ENCODE measurements at regions not wholly inside any gene's neighbourhood (a gene's known extent, or its start where the extent isn't known, plus 50 kb on each side); places are given as distances from the start of the nearest gene placed in this dataset.

- H3K27me3 Mint-ChIP-seq (ENCODE audit: low read depth): no peaks in the 10 kb centered on the region
- no peak for DNase-seq (ENCODE audit: low spot score)
- no peak overlapping the region for H3K4me3 Mint-ChIP-seq
- no peak for TF ChIP-seq SMAD4 (CRISPR knock-in tag; IDR thresholded peaks at IDR 0.05)
- no peak for TF ChIP-seq IRF2 (CRISPR knock-in tag; IDR thresholded peaks at IDR 0.05; ENCODE audit: borderline replicate concordance, low read depth)
- TF ChIP-seq USF2 (CRISPR knock-in tag; IDR thresholded peaks at IDR 0.05): no peak
- TF ChIP-seq TP53 (CRISPR knock-in tag; IDR thresholded peaks at IDR 0.05): no peak
- no peak for TF ChIP-seq ATF1 (CRISPR knock-in tag; IDR thresholded peaks at IDR 0.05)
- TF ChIP-seq RORB (CRISPR knock-in tag; IDR thresholded peaks at IDR 0.05): no peak
- no peak for TF ChIP-seq ZNF121 (CRISPR knock-in tag; IDR thresholded peaks at IDR 0.05)
- TF ChIP-seq, protein P1, sequence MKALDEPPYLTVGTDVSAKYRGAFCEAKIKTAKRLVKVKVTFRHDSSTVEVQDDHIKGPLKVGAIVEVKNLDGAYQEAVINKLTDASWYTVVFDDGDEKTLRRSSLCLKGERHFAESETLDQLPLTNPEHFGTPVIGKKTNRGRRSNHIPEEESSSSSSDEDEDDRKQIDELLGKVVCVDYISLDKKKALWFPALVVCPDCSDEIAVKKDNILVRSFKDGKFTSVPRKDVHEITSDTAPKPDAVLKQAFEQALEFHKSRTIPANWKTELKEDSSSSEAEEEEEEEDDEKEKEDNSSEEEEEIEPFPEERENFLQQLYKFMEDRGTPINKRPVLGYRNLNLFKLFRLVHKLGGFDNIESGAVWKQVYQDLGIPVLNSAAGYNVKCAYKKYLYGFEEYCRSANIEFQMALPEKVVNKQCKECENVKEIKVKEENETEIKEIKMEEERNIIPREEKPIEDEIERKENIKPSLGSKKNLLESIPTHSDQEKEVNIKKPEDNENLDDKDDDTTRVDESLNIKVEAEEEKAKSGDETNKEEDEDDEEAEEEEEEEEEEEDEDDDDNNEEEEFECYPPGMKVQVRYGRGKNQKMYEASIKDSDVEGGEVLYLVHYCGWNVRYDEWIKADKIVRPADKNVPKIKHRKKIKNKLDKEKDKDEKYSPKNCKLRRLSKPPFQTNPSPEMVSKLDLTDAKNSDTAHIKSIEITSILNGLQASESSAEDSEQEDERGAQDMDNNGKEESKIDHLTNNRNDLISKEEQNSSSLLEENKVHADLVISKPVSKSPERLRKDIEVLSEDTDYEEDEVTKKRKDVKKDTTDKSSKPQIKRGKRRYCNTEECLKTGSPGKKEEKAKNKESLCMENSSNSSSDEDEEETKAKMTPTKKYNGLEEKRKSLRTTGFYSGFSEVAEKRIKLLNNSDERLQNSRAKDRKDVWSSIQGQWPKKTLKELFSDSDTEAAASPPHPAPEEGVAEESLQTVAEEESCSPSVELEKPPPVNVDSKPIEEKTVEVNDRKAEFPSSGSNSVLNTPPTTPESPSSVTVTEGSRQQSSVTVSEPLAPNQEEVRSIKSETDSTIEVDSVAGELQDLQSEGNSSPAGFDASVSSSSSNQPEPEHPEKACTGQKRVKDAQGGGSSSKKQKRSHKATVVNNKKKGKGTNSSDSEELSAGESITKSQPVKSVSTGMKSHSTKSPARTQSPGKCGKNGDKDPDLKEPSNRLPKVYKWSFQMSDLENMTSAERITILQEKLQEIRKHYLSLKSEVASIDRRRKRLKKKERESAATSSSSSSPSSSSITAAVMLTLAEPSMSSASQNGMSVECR (CRISPR knock-in tag; IDR thresholded peaks at IDR 0.05; ENCODE audit: borderline replicate concordance): no peak
- no peak for TF ChIP-seq OVOL2 (CRISPR knock-in tag; IDR thresholded peaks at IDR 0.05; ENCODE audit: borderline replicate concordance)
- TF ChIP-seq NR1H2 (CRISPR knock-in tag; IDR thresholded peaks at IDR 0.05): no peak
- no peak for TF ChIP-seq GABPB1 (CRISPR knock-in tag; IDR thresholded peaks at IDR 0.05)
- TF ChIP-seq, protein P2, sequence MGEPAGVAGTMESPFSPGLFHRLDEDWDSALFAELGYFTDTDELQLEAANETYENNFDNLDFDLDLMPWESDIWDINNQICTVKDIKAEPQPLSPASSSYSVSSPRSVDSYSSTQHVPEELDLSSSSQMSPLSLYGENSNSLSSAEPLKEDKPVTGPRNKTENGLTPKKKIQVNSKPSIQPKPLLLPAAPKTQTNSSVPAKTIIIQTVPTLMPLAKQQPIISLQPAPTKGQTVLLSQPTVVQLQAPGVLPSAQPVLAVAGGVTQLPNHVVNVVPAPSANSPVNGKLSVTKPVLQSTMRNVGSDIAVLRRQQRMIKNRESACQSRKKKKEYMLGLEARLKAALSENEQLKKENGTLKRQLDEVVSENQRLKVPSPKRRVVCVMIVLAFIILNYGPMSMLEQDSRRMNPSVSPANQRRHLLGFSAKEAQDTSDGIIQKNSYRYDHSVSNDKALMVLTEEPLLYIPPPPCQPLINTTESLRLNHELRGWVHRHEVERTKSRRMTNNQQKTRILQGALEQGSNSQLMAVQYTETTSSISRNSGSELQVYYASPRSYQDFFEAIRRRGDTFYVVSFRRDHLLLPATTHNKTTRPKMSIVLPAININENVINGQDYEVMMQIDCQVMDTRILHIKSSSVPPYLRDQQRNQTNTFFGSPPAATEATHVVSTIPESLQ (CRISPR knock-in tag; IDR thresholded peaks at IDR 0.05): no peak
- no peak for TF ChIP-seq ZNF317 (CRISPR knock-in tag; IDR thresholded peaks at IDR 0.05; ENCODE audit: borderline replicate concordance, low read depth)
- no peak for TF ChIP-seq SMAD3 (CRISPR knock-in tag; IDR thresholded peaks at IDR 0.05; ENCODE audit: borderline replicate concordance)
- TF ChIP-seq NFATC4 (CRISPR knock-in tag; IDR thresholded peaks at IDR 0.05): no peak
- no peak for TF ChIP-seq JUN (CRISPR knock-in tag; IDR thresholded peaks at IDR 0.05)
- TF ChIP-seq, protein P3, sequence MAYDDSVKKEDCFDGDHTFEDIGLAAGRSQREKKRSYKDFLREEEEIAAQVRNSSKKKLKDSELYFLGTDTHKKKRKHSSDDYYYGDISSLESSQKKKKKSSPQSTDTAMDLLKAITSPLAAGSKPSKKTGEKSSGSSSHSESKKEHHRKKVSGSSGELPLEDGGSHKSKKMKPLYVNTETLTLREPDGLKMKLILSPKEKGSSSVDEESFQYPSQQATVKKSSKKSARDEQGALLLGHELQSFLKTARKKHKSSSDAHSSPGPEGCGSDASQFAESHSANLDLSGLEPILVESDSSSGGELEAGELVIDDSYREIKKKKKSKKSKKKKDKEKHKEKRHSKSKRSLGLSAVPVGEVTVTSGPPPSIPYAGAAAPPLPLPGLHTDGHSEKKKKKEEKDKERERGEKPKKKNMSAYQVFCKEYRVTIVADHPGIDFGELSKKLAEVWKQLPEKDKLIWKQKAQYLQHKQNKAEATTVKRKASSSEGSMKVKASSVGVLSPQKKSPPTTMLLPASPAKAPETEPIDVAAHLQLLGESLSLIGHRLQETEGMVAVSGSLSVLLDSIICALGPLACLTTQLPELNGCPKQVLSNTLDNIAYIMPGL (CRISPR knock-in tag; IDR thresholded peaks at IDR 0.05): no peak
- TF ChIP-seq, protein P4, sequence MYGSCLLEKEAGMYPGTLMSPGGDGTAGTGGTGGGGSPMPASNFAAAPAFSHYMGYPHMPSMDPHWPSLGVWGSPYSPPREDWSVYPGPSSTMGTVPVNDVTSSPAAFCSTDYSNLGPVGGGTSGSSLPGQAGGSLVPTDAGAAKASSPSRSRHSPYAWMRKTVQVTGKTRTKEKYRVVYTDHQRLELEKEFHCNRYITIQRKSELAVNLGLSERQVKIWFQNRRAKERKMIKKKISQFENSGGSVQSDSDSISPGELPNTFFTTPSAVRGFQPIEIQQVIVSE (CRISPR knock-in tag; IDR thresholded peaks at IDR 0.05; ENCODE audit: borderline replicate concordance): no peak
- no peak for TF ChIP-seq NFYB (CRISPR knock-in tag; conservative IDR thresholded peaks at IDR 0.05; ENCODE audit: low read depth)
- TF ChIP-seq, protein P5, sequence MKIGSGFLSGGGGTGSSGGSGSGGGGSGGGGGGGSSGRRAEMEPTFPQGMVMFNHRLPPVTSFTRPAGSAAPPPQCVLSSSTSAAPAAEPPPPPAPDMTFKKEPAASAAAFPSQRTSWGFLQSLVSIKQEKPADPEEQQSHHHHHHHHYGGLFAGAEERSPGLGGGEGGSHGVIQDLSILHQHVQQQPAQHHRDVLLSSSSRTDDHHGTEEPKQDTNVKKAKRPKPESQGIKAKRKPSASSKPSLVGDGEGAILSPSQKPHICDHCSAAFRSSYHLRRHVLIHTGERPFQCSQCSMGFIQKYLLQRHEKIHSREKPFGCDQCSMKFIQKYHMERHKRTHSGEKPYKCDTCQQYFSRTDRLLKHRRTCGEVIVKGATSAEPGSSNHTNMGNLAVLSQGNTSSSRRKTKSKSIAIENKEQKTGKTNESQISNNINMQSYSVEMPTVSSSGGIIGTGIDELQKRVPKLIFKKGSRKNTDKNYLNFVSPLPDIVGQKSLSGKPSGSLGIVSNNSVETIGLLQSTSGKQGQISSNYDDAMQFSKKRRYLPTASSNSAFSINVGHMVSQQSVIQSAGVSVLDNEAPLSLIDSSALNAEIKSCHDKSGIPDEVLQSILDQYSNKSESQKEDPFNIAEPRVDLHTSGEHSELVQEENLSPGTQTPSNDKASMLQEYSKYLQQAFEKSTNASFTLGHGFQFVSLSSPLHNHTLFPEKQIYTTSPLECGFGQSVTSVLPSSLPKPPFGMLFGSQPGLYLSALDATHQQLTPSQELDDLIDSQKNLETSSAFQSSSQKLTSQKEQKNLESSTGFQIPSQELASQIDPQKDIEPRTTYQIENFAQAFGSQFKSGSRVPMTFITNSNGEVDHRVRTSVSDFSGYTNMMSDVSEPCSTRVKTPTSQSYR (CRISPR knock-in tag; IDR thresholded peaks at IDR 0.05): no peak
- CTCF ChIA-PET: no interaction called here
- ATAC-seq: no peak
- POLR2A ChIA-PET: no interaction called here
- H3K27ac Mint-ChIP-seq: no peak overlapping the region
- H3K36me3 Mint-ChIP-seq: no peaks in the 10 kb centered on the region
- H3K4me1 Mint-ChIP-seq: no peaks in the 10 kb centered on the region
- 0 out of 2 replicates have a peak, but pooled peaks cover 4% of the 10 kb centered on the region for H3K9me3 Mint-ChIP-seq
Measured at GRCh38 chr7:124652237-124652636, 113.4 kb downstream of the GPR37 start.

All from WTC11 (cell line).